HepG2 (cell line): ENCODE measurements at regions not wholly inside any gene's neighbourhood (a gene's known extent, or its start where the extent isn't known, plus 50 kb on each side); places are given as distances from the start of the nearest gene placed in this dataset.

Source experiments
- ETS1 ChIP-seq: sonication (generic); formaldehyde crosslinking; IDR thresholded peaks from 2 replicates; pipeline ENCODE4 v1.4.0; 2020; ENCODE audit warnings: missing genetic modification reagents
- GLMP ChIP-seq: sonication (generic); formaldehyde crosslinking; IDR thresholded peaks from 2 replicates; pipeline ENCODE4 v1.9.0; 2021; ENCODE audit warnings: missing genetic modification reagents, mild to moderate bottlenecking, borderline replicate concordance
- HIVEP1 ChIP-seq: sonication (generic); formaldehyde crosslinking; IDR thresholded peaks from 2 replicates; pipeline ENCODE4 v1.4.0; 2020; ENCODE audit warnings: mild to moderate bottlenecking, missing genetic modification reagents
- ISX ChIP-seq: sonication (generic); formaldehyde crosslinking; conservative IDR thresholded peaks from 2 replicates; pipeline ENCODE4 v1.5.0; 2020; ENCODE audit warnings: missing genetic modification reagents
- KMT2B ChIP-seq: IDR thresholded peaks from 2 replicates; pipeline ENCODE4 v1.6.1; 2016; ENCODE audit warnings: missing genetic modification reagents, missing compliant biosample characterization
- MIER2 ChIP-seq: IDR thresholded peaks from 2 replicates; pipeline ENCODE4 v1.6.1; 2016; ENCODE audit warnings: missing biosample characterization, missing genetic modification reagents
- NFE2 ChIP-seq: sonication (generic); formaldehyde crosslinking; IDR thresholded peaks from 2 replicates; pipeline ENCODE4 v1.4.0; 2020; ENCODE audit warnings: missing genetic modification reagents
- NFKB2 ChIP-seq: sonication (generic); formaldehyde crosslinking; IDR thresholded peaks from 2 replicates; pipeline ENCODE4 v1.4.0; 2020; ENCODE audit warnings: missing genetic modification reagents, borderline replicate concordance
- RAD21 ChIP-seq: fragments of 450-650 bp; formaldehyde crosslinking; IDR thresholded peaks from 2 replicates; pipeline ENCODE4 v1.5.0; 2020; ENCODE audit warnings: mild to moderate bottlenecking
- REXO4 ChIP-seq: sonication (generic); formaldehyde crosslinking; IDR thresholded peaks from 2 replicates; pipeline ENCODE4 v1.8.0; 2022; ENCODE audit warnings: missing genetic modification reagents, mild to moderate bottlenecking, borderline replicate concordance
- SALL1 ChIP-seq: sonication (generic); formaldehyde crosslinking; IDR thresholded peaks from 2 replicates; pipeline ENCODE4 v1.8.0; 2022; ENCODE audit warnings: mild to moderate bottlenecking, missing genetic modification reagents
- SNRNP70 ChIP-seq: fragments of 200-400 bp; formaldehyde crosslinking; IDR thresholded peaks from 2 replicates; pipeline ENCODE4 v1.6.1; 2017; ENCODE audit warnings: mild to moderate bottlenecking, low read depth, low read length, moderate library complexity
- TIGD3 ChIP-seq: sonication (generic); formaldehyde crosslinking; IDR thresholded peaks from 2 replicates; pipeline ENCODE4 v1.5.1; 2020; ENCODE audit warnings: mild to moderate bottlenecking, missing genetic modification reagents, borderline replicate concordance
- TSC22D2 ChIP-seq: sonication (generic); formaldehyde crosslinking; IDR thresholded peaks from 2 replicates; pipeline ENCODE4 v1.5.1; 2020; ENCODE audit warnings: missing genetic modification reagents, mild to moderate bottlenecking, borderline replicate concordance
- YEATS2 ChIP-seq: sonication (generic); formaldehyde crosslinking; IDR thresholded peaks from 2 replicates; pipeline ENCODE4 v1.4.0; 2020; ENCODE audit warnings: missing genetic modification reagents, borderline replicate concordance
- ZNF276 ChIP-seq: sonication (generic); formaldehyde crosslinking; IDR thresholded peaks from 2 replicates; pipeline ENCODE4 v1.4.0; 2020; ENCODE audit warnings: mild to moderate bottlenecking, low read depth, missing genetic modification reagents
- ZNF350 ChIP-seq: sonication (generic); formaldehyde crosslinking; IDR thresholded peaks from 2 replicates; pipeline ENCODE4 v1.4.0; 2020; ENCODE audit warnings: mild to moderate bottlenecking, low read depth, missing genetic modification reagents, borderline replicate concordance
- ZNF441 ChIP-seq: sonication (generic); formaldehyde crosslinking; IDR thresholded peaks from 2 replicates; pipeline ENCODE4 v1.7.0; 2021; ENCODE audit warnings: missing genetic modification reagents, borderline replicate concordance
- ZNF598 ChIP-seq: sonication (generic); formaldehyde crosslinking; IDR thresholded peaks from 2 replicates; pipeline ENCODE4 v1.5.1; 2020; ENCODE audit warnings: mild to moderate bottlenecking, missing genetic modification reagents, borderline replicate concordance
- ZNF609 ChIP-seq: sonication (generic); formaldehyde crosslinking; IDR thresholded peaks from 2 replicates; pipeline ENCODE4 v1.4.0; 2020; ENCODE audit warnings: mild to moderate bottlenecking, missing genetic modification reagents, borderline replicate concordance
- ZNF737 ChIP-seq: sonication (generic); formaldehyde crosslinking; IDR thresholded peaks from 2 replicates; pipeline ENCODE4 v1.5.0; 2020; ENCODE audit warnings: missing genetic modification reagents, mild to moderate bottlenecking, borderline replicate concordance

GRCh38 chr6:134529921-134530320 lies 212.0 kb upstream of the SGK1 start (continued):
- no peak for TF ChIP-seq NFKB2 (CRISPR knock-in tag)
- no peak for TF ChIP-seq ZNF598 (CRISPR knock-in tag)
- TF ChIP-seq ZNF350 (CRISPR knock-in tag): no peak
- TF ChIP-seq TSC22D2: no peak
- 0 out of 2 replicates have a peak, but pooled peaks have one; percentile 37 for TF ChIP-seq MIER2 (CRISPR knock-in tag)
- TF ChIP-seq ETS1 (CRISPR knock-in tag): no peak
- TF ChIP-seq ZNF441 (CRISPR knock-in tag): no peak; the same call in 1 of the 2 replicates
- no peak for TF ChIP-seq KMT2B
- TF ChIP-seq HIVEP1: no peak
- no peak for TF ChIP-seq REXO4
- no peak for TF ChIP-seq TIGD3 (CRISPR knock-in tag)
- TF ChIP-seq RAD21: no peak
- no peak for TF ChIP-seq SNRNP70
- peak; percentile 62; the same call in 1 of the 2 replicates for TF ChIP-seq ZNF609 (CRISPR knock-in tag)
- TF ChIP-seq GLMP: no peak
- TF ChIP-seq ZNF737: no peak
- peak; percentile 48; the same call in 1 of the 2 replicates for TF ChIP-seq YEATS2 (CRISPR knock-in tag)
- no peak for TF ChIP-seq NFE2 (CRISPR knock-in tag)
- TF ChIP-seq ISX (CRISPR knock-in tag): no peak
- peak; percentile 58; the same call in 1 of the 2 replicates for TF ChIP-seq SALL1 (CRISPR knock-in tag)
- no peak for TF ChIP-seq ZNF276 (CRISPR knock-in tag)
